ENCODE measurements at regions not wholly inside any gene's neighbourhood (a gene's known extent, or its start where the extent isn't known, plus 50 kb on each side); places are given as distances from the start of the nearest gene placed in this dataset.

- no peak for TF ChIP-seq RAD21 (IDR thresholded peaks at IDR 0.05; ENCODE audit: low read length)
- TF ChIP-seq FOSL2 (IDR thresholded peaks at IDR 0.05; ENCODE audit: borderline replicate concordance, low read depth): no peak
- TF ChIP-seq YY1 (IDR thresholded peaks at IDR 0.05; ENCODE audit: low read depth): no peak
- TF ChIP-seq CTCF (IDR thresholded peaks at IDR 0.05): no peak
- no peak for TF ChIP-seq TAF1 (IDR thresholded peaks at IDR 0.05; ENCODE audit: borderline replicate concordance, low read depth, low read length)
- TF ChIP-seq POLR2AphosphoS5 (IDR thresholded peaks at IDR 0.05; ENCODE audit: low read depth, low read length): no peak
- TF ChIP-seq TEAD4 (IDR thresholded peaks at IDR 0.05; ENCODE audit: borderline replicate concordance, insufficient read depth): no peak
- TF ChIP-seq EZH2phosphoT487 (IDR thresholded peaks at IDR 0.05; ENCODE audit: borderline replicate concordance, low read depth): no peak
- TF ChIP-seq FOXJ3 (CRISPR knock-in tag; IDR thresholded peaks at IDR 0.05): no peak
- no peak for TF ChIP-seq RCOR1 (IDR thresholded peaks at IDR 0.05; ENCODE audit: low read length)
- no peak for TF ChIP-seq EP300 (IDR thresholded peaks at IDR 0.05; ENCODE audit: borderline replicate concordance in 1 of 2, low read depth in 1 of 2, low read length in 1 of 2)
- TF ChIP-seq GATA2 (CRISPR knock-in tag; IDR thresholded peaks at IDR 0.05): no peak
- TF ChIP-seq NFIC (IDR thresholded peaks at IDR 0.05; ENCODE audit: borderline replicate concordance): no peak
- no peak for TF ChIP-seq REST (IDR thresholded peaks at IDR 0.05; ENCODE audit: low read depth, low read length)
Observed at GRCh38 chr3:176904506-176904905, 292.8 kb downstream of the TBL1XR1 start.

Measured in SK-N-SH (cell line).